Retina (tissue), 1 donor: ENCODE measurements at regions not wholly inside any gene's neighbourhood (a gene's known extent, or its start where the extent isn't known, plus 50 kb on each side); places are given as distances from the start of the nearest gene placed in this dataset.

Experiments
- DNase-seq: peaks from one replicate; pipeline ENCODE4 v3.0.0-alpha.2; 2016

GRCh38 chr1:187326557-187326956 lies 497.8 kb downstream of the PLA2G4A start:
- DNase-seq = no peak

DNA sequence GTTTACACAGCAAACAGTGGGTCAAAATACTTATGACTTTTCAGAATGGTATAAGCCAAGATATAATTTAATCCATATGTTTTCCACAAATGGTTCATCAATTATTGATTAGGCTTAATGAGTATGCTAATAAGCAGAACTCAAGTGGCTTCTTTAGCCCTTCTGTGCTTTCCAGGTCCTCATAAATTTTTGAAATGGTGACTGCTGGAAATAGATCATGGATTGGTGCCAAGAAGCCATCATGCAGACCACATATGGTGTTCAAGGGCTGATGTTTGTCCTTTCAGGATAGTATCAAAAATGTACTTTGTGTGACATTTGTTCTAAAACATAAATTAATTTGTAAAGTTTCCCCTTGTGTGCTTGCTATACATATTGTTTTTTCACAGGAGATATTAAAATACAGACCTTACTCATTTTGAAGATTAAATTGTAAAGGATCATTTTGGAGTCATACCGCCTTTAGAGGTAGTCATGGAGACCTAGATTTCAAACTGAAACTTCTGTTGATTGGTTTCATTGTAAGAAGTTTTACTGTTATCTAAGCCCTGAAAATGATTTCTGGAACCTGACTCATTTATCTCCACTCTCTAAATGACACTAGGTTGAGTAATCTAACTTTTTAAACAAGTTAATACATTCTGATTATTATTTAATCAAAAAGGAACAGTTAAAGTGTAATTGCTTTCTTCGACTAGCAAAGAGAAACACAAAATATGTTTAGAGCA lies 507.9 kb downstream of the PLA2G4A start:
- no peak for DNase-seq

GRCh38 chr1:187338762-187339412 lies 510.1 kb downstream of the PLA2G4A start:
- DNase-seq = no peak

- no peak for DNase-seq
Observed at GRCh38 chr1:187342495-187342894, 513.7 kb downstream of the PLA2G4A start.

GRCh38 chr1:187374082-187374481 lies 545.3 kb downstream of the PLA2G4A start:
- DNase-seq = no peak

GRCh38 chr1:187374742-187375141 lies 546.0 kb downstream of the PLA2G4A start:
- no peak for DNase-seq

DNA sequence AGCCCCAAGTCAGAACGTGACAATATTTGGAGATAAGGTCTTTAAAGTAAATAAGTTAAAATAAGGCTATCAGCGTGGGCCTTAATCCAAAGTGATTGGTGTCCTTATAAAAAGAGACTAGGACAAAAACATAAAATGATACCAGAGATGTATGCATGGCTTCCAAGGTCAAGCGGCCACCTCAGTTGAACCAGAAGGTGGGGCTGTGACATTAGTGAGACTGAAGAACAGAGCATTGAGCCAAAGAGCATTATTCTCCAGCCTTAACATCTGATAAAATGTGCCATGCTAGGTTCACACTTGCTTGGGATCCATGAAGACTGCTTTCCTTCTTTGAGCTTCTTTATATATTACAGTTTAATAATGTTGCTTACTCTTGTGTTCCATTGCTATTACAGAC lies 554.6 kb downstream of the PLA2G4A start:
- no peak for DNase-seq

DNA sequence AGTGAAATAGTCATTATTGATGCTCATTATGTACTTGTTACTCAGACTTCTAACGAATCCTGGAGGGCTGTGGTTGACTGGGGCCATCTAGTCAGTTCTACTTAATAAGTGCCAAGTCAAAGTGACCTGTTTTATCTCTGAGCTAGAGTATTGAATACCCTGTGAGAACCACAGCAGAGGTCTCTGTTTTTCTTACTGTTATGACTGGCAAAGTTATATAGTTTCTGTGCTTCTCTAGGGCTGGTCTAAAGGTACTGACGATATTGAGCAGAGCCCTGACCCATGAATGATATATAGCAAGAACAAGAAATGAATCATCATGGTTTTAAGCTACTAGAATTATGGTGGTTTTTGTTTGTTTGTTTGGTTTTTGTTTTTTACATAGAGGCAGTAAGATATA lies 555.8 kb downstream of the PLA2G4A start:
- no peak for DNase-seq

DNA sequence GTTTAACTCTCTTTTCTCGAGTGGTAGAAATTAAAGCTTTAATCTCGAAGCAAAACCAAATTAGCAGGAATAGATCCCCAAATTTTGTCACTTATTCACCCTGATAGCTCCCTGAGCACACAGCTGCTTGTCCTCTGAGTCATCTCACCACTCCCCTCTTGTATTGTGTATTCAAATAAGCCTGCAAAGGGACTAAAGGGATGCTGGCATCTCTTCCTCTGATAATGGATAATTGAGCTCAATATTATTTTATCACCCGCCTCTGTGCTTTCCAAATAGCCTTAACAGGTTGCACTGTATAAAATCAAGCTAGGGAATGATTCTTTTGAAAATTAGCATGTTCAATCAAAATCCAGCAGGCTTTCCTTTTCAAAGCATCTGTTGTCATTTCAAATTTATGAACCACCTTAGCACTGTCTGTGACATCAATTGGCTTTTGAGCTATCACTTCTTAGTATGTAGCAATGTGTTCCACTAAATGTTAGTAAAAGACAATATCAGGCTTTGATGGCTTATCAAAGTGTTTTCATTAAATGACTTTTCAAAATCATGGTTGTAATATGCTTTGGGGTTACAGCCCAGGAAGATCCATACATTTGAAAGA lies 561.6 kb downstream of the PLA2G4A start:
- no peak for DNase-seq

DNA sequence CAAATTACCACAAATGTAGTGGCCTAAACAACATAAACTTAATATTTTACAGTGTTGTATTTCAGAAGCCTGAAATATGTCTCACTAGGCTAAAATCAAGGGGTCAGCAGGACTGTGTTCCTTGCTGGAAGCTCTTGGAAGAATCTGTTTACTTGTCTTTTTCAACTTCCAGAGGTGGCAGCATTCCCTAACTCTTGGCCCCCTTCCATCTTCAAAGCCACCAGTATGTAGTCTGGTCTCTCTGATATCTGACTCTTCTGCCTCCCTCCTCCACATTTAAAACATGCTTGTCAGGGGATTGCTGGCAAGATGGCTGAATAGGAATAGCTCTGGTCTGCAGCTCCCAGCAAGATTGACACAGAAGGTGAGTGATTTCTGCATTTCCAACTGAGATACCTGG lies 567.5 kb downstream of the PLA2G4A start:
- no peak for DNase-seq

DNA sequence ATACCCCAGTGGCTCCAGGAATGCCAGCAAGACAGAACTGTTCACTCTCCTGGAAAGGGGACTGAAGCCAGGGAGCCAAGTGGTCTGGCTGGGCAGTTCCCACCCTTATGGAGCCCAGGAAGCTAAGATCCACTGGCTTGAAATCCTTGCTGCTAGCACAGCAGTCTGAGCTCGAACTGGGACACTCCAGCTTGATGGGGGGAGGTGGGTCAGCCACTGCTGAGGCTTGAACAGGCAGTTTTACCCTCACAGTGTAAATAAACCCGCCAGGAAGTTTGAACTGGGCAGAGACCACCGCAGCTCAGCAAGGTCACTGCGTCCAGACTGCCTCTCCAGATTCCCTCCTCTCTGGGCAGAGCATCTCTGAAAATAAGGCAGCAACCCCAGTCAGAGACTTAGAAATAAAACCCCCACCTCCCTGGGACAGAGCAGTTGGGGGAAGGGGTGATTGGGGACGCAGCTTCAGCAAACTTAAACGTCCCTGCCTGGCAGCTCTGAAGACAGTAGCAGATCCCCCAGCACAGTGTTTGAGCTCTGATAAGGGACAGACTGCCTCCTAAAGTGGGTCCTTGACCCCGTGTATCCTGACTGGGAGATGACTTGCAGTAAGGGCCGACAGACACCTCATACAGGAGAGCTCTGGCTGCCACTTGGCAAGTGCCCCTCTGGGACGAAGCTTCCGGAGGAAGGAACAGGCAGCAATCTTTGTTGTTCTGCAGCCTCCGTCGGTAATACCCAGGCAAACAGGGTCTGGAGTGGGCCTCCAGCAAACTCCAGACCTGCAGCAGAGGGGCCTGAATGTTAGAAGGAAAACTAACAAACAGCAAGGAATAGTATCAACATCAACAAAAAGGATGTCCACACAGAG lies 568.4 kb downstream of the PLA2G4A start:
- no peak for DNase-seq

DNA sequence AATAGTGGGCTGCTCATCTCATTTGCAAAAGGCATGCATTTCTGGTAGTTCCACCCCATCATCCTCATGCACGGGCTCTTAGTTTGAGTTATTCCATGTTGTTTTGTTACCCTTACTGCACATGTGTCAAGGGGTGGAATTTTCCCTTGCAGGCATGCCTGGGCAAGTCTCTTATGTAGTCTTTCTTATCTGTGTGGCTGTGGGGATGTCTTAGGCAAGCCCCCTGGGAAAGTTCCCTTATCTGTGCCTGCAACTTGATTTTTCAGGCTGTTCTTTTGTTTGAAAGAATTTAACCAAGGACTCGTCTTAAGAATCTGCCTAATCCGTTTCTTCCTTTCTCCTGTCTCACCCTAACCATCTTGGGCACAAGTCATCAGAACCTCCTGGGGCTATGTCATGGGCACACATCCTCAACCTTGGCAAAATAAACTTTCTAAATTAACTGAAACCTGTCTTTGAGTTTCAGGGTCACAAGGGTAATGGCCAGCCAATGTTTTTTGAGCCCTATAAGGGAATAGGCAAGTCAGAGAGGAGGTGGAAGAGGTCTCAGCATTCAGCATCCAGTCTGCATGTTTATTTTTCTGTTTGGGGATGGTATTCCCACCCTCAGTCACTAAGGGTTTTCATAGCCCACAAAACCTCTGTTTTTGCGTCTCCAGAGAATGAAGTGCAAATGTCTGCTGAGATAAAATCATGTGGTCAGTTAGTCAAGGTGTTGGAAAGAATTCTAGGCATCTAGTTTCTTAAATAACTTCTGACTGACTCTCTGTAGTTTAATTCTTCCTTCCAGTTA lies 579.7 kb downstream of the PLA2G4A start:
- DNase-seq = no peak

DNA sequence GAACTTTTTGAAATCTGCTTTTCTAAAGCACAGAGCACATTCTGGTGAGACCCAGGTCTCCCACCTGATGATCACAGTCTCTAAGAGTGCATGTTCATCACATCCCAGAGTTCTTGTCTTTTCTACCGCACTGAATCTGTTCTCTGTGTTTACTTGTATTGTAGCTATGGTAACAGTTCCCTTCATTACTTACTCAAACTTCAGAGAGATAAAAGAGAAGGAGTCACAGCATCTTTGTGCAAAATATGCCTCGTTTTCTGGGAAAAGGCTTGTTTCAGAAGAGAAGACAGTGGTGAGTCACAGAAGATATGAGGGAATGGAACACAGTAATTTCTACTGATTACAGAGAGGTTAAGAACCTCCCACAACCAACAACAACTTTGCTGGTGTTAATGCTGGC lies 580.6 kb downstream of the PLA2G4A start:
- no peak for DNase-seq

DNA sequence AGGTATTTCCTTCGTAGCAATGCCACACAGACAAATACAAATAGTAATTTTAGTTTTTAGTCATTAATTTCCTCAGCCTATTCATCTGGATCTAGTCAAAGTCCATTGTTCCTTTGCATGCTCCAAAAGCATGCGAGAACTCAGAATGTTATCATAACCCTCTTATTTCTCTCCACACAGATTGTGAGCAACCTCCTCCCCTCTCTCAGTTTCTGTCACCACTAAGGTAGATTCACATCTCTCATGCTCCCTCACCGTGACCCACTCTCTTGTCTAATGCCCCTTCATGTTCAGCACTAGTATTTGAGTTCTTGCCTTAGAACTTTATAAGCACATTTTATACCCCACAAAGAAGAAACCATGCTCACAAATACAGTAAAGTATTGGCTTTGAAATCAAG lies 582.4 kb downstream of the PLA2G4A start:
- DNase-seq = no peak

DNA sequence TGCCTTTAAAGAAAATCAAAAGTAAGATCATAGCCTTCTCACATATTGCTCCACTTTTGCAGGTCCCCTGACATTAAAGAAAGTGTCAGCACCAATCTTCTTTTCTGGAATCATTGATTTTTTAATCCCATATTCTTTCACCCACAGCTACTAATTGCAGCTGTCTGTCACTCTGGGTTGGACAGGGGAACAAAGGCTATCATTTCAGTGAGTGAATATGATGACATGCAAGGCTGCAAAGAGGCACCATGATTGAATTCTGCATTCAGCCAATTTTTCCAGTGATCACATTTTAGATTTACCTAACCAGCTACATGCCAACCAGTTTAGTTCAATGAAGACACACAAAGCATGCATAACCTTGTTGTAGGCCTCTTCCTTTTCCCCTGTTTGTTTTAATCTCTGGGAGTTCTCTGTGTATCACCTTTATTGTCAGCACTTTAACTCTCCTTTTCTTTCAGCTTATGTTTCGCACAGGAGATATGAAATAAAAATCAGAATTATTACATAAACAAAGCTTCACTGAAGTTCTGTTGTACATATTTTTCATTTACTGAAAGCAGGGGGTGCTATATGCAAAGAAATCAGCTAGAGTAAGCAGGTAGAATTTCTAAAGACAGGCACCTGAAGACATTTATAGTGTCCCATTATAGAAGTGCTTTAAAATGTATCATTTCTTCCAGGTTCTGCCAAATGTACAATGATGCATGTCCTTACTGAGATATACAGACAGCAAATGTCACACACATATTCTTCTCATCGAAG lies 584.8 kb downstream of the PLA2G4A start:
- DNase-seq = peak; percentile 35

GRCh38 chr1:187415065-187415464 lies 586.3 kb downstream of the PLA2G4A start:
- no peak for DNase-seq

DNA sequence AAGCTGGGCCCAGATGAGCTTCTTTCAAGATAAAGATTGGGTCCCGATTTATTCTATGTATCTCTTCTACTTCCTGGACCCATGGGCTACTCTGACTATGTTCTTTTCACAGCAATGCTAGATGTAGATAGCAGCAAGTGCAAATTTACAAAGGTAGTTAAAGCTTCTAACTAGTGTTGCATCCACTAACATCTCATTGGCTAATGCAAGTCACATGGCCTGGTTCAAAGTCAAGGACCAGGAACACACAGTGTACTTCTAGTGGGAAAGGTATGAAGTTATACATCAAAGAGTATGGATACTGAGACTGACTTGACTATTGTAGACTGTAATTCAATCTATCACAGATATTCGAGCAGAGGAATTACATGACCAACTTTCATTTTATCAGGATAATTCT lies 588.8 kb downstream of the PLA2G4A start:
- DNase-seq = no peak

- DNase-seq = no peak
Observed at GRCh38 chr1:187433598-187433997, 604.8 kb downstream of the PLA2G4A start.

DNA sequence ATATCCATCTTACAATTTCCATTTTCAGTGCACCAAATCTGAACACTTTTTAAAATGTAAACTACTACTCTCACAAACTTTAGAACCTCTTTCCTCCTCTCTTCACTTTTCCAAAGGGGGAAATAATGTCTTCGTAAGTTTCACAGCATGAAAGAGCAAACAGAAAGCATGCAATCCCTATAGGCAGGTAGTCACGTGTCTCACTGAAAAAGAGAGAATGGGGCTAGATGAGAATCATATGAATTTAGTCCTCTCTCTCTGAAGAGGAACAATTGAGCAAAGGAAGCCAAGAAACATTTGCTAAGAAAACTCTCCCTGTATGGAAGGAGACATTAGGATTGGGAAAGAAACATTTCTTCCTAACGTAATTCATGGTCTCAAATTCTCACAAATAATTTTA lies 613.9 kb downstream of the PLA2G4A start:
- no peak for DNase-seq

- no peak for DNase-seq
Observed at GRCh38 chr1:187443939-187444338, 615.2 kb downstream of the PLA2G4A start.

- DNase-seq = no peak
Observed at GRCh38 chr1:187445066-187445465, 616.3 kb downstream of the PLA2G4A start.

- DNase-seq = no peak
Observed at GRCh38 chr1:187451238-187451637, 622.5 kb downstream of the PLA2G4A start.
